H1 (cell line): ENCODE measurements at regions not wholly inside any gene's neighbourhood (a gene's known extent, or its start where the extent isn't known, plus 50 kb on each side); places are given as distances from the start of the nearest gene placed in this dataset.

ENCODE experiments used
- CHD1 ChIP-seq: IDR thresholded peaks from 2 replicates; pipeline ENCODE4 v1.6.1; 2012; ENCODE audit warnings: low read depth, low read length, improper control_type of control experiment
- CHD7 ChIP-seq: fragments of 300-600 bp; sonication (generic); IDR thresholded peaks from 2 replicates; pipeline ENCODE4 v1.7.1; 2012; ENCODE audit warnings: low read length, moderate library complexity, mild to moderate bottlenecking, inconsistent platforms; ENCODE audit not compliant: insufficient replicate concordance
- FOSL1 ChIP-seq: IDR thresholded peaks from 2 replicates; pipeline ENCODE4 v1.6.1; 2011; ENCODE audit warnings: mild to moderate bottlenecking, low read depth, low read length, moderate library complexity; ENCODE audit not compliant: insufficient read depth
- GABPA ChIP-seq: IDR thresholded peaks from 2 replicates; pipeline ENCODE4 v1.6.1; 2011; ENCODE audit warnings: mild to moderate bottlenecking, low read length, moderate library complexity, borderline replicate concordance; ENCODE audit not compliant: insufficient read depth

- TF ChIP-seq CHD7 (no peak), FOSL1 (no peak), GABPA (no peak), CHD1 (no peak)
- TF ChIP-seq, all 59 proteins: peak for 0
Measured at GRCh38 chr6:140346428-140346827, 972.0 kb upstream of the CITED2 start (continued).
